ENCODE measurements at regions not wholly inside any gene's neighbourhood (a gene's known extent, or its start where the extent isn't known, plus 50 kb on each side); places are given as distances from the start of the nearest gene placed in this dataset.

GRCh38 chr1:240667351-240667750 is 55.4 kb upstream of the GREM2 start:
- DNase-seq, result no peak

GRCh38 chr1:240666568-240667198 is 54.7 kb upstream of the GREM2 start:
- no peak for DNase-seq

GRCh38 chr1:240663169-240663879 is 51.4 kb upstream of the GREM2 start:
- no peak for DNase-seq
